Heart left ventricle (tissue), 16 donors: ENCODE measurements at regions not wholly inside any gene's neighbourhood (a gene's known extent, or its start where the extent isn't known, plus 50 kb on each side); places are given as distances from the start of the nearest gene placed in this dataset.
A peak's percentile ranks its signal among the peaks of the same experiment; 100 is the strongest.

Experiments
- ATAC-seq, 4 donors: fragments of 200-7000 bp; cut with Tn5 transposase; one replicate each; pipeline ENCODE4 v1.9.1; 2020 to 2022; ENCODE audit warnings: moderate library complexity in 4 of 4, mild to moderate bottlenecking in 3 of 4, moderate number of reproducible peaks in 1 of 4
- DNase-seq, 5 donors: peaks; one replicate each; pipeline ENCODE4 v3.0.0-alpha.2; 2020
- H3K27ac ChIP-seq, 12 donors: fragments of 200-600 bp; sonication (generic) in 4 of 12; one replicate each; pipeline versions ENCODE4 v1.5.0 to v1.8.0; 2016 to 2022; ENCODE audit warnings: mild to moderate bottlenecking in 2 of 12
- H3K27me3 ChIP-seq, 9 donors: fragments of 200-600 bp; sonication (generic) in 2 of 9; one replicate each; pipeline versions ENCODE4 v1.5.1 to v1.8.0; 2016 to 2022; ENCODE audit warnings: mild to moderate bottlenecking in 3 of 9
- H3K36me3 ChIP-seq, 9 donors: fragments of 200-600 bp; sonication (generic) in 2 of 9; one replicate each; pipeline versions ENCODE4 v1.5.0 to v1.8.0; 2018 to 2022; ENCODE audit warnings: mild to moderate bottlenecking in 2 of 9
- H3K4me1 ChIP-seq, 12 donors: fragments of 200-600 bp; sonication (generic) in 4 of 12; one replicate each; pipeline versions ENCODE4 v1.5.0 to v1.8.0; 2016 to 2022; ENCODE audit warnings: mild to moderate bottlenecking in 3 of 12
- H3K4me3 ChIP-seq, 12 donors: fragments of 200-600 bp; sonication (generic) in 4 of 12; one replicate each; pipeline versions ENCODE4 v1.5.0 to v1.8.0; 2017 to 2022; ENCODE audit warnings: mild to moderate bottlenecking in 9 of 12, moderate library complexity in 4 of 12
- H3K9me3 ChIP-seq, 12 donors: fragments of 200-600 bp; sonication (generic) in 4 of 12; one replicate each; pipeline versions ENCODE4 v1.5.0 to v1.8.0; 2016 to 2022; ENCODE audit warnings: mild to moderate bottlenecking in 1 of 12
- CTCF ChIP-seq, 12 donors: fragments of 200-600 bp; sonication (generic) in 4 of 12; IDR thresholded peaks; one replicate each; pipeline versions ENCODE4 v1.5.0 to v1.8.0; 2018 to 2022; ENCODE audit warnings: antibody characterized with exemption in 12 of 12, mild to moderate bottlenecking in 5 of 12
- POLR2A ChIP-seq, 2 donors: fragments of 450-650 bp; IDR thresholded peaks; one replicate each; pipeline ENCODE4 v1.6.1; 2017; ENCODE audit warnings: antibody characterized with exemption in 2 of 2, mild to moderate bottlenecking in 2 of 2, moderate library complexity in 2 of 2
- WGBS, 4 donors: extraction: QIAGEN DNeasy Blood & Tissue Kit in 2 of 4; methylation state at CpG; one replicate each; pipeline versions ENCODE4 v1.1.5 to v1.1.7; 2013 to 2018; 5-methylcytosine and 5-hydroxymethylcytosine counted together
- intact Hi-C, 10 donors: fragments of 100-400 bp; cut with DNase I; formaldehyde crosslinking; loops; one replicate each; pipeline versions ENCODE4 v1.11.1 to v1.14.2; 2022
- donor health status: ischemic (EF 13 %, LVEDD 7.1; RV severe dilation, severe dysfunction).
- donor health status: healthy with polysubstance abuse.
- donor health status: DM: no; HTN: yes; CAD: no.
- donor health status: DM: no; HTN: no; CAD: no.
- donor health status: ischemic (EF 25% LVEDD 6.9; RV normal size, moderate dysfunction).
- donor health status: ischemic (EF 25% LVEDD 5.7; RV mildly dilated, moderate dysfunction).
- donor health status: healthy.
- donor health status: DM: yes; HTN: yes; CAD: no.
- donor health status: ischemic (EF 35%, LVEDD 5.7; RV mildly dilated, moderate dysfunction).
- donor health status: nonischemic (EF 11% LVEDD 7.7; RV severe dilation, severe dysfunction).
- donor health status: DM: yes; HTN: yes; CAD: no.
- donor health status: PGD.
- donor health status: ischemic (EF 29% LVEDD 5.4; RV normal size, mild dysfunction).
- donor health status: nonischemic (EF 23%, LVEDD 6.1; RV moderate dilation, normal function).

- intact Hi-C loops = loop anchor here in 1 of 10 donors (10.0 kb wide), 1 partner anchor 184 kb away; no protein-coding TSS in a partner anchor
- TF ChIP-seq POLR2A (IDR thresholded peaks at IDR 0.05) (no peak), CTCF (IDR thresholded peaks at IDR 0.05) (no peak)
- H3K4me3 ChIP-seq = no peak overlapping the region
- no peaks in the 10 kb centered on the region for H3K27me3 ChIP-seq
- H3K27ac ChIP-seq = peak overlapping the region; percentile 44 to 86 (median 66)
- peaks cover 0 to 8% (median 0%) of the 10 kb centered on the region in 12 donors for H3K9me3 ChIP-seq
- H3K4me1 ChIP-seq = peaks cover 6 to 33% (median 21%) of the 10 kb centered on the region in 12 donors
- ATAC-seq = peak; percentile 89 to 94 (median 92)
- H3K36me3 ChIP-seq = no peaks in the 10 kb centered on the region
- WGBS, 4 donors = 21 to 34% (median 26%) methylated on average over 5 of the region's 5 CpGs
- peak in 2 of 5 donors; percentile 14 to 30 for DNase-seq
Observed at GRCh38 chr2:41598161-41598894, 449.5 kb upstream of the PKDCC start.

GRCh38 chr2:41600460-41600859, 447.4 kb upstream of the PKDCC start:
- Histone ChIP-seq H3K27ac (no peak overlapping the region), H3K4me3 (no peak overlapping the region), H3K9me3 (peaks cover 0 to 8% (median 0%) of the 10 kb centered on the region in 12 donors), H3K36me3 (no peaks in the 10 kb centered on the region), H3K27me3 (no peaks in the 10 kb centered on the region), H3K4me1 (peaks cover 6 to 33% (median 21%) of the 10 kb centered on the region in 12 donors)
- TF ChIP-seq POLR2A (IDR thresholded peaks at IDR 0.05) = no peak
- no peak for TF ChIP-seq CTCF (IDR thresholded peaks at IDR 0.05)
- intact Hi-C loops = no loop called here
- no peak for ATAC-seq
- DNase-seq = no peak

DNA sequence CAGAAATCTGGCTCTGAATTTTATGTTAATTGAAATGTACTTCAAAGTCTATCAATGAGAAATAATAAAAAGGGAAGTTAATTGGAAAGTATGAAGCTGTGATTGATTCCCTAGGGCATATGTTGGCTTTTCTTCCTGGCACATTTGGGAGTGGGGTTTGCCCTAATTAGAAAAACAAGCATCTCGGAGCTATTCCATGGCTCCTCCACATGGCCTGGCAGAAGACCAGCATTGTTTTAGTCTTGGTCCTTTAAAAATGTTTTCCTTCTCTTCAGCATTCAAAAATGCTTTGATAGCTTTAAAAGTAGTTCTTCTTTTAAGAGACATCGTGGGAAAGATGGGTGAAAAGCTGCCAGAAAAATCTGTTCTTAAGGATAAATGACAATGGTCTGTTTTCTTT, 445.5 kb upstream of the PKDCC start:
- Histone ChIP-seq H3K4me1 (peaks cover 6 to 29% (median 18%) of the 10 kb centered on the region in 12 donors), H3K27me3 (no peaks in the 10 kb centered on the region), H3K9me3 (peaks cover 0 to 8% (median 0%) of the 10 kb centered on the region in 12 donors), H3K27ac (no peak overlapping the region), H3K36me3 (no peaks in the 10 kb centered on the region), H3K4me3 (no peak overlapping the region)
- ATAC-seq = no peak
- 37 to 55% (median 48%) methylated on average over 2 of the region's 2 CpGs for WGBS, 4 donors
- intact Hi-C loops = no loop called here
- peak in 2 of 5 donors; percentile 18 to 29 for DNase-seq
- TF ChIP-seq POLR2A (IDR thresholded peaks at IDR 0.05) (no peak), CTCF (IDR thresholded peaks at IDR 0.05) (peak in 1 of 12 donors; percentile 3)

- Histone ChIP-seq H3K4me1 (peaks cover 0 to 9% (median 0%) of the 10 kb centered on the region in 12 donors), H3K36me3 (no peaks in the 10 kb centered on the region), H3K27me3 (no peaks in the 10 kb centered on the region), H3K27ac (no peak overlapping the region), H3K9me3 (peaks cover 0 to 5% (median 0%) of the 10 kb centered on the region in 12 donors), H3K4me3 (no peak overlapping the region)
- 92 to 97% (median 96%) methylated on average over 1 of the region's 1 CpG for WGBS, 4 donors
- DNase-seq (no peak), ATAC-seq (no peak)
- intact Hi-C loops = no loop called here
- TF ChIP-seq POLR2A (IDR thresholded peaks at IDR 0.05) = no peak
- no peak for TF ChIP-seq CTCF (IDR thresholded peaks at IDR 0.05)
Observed at GRCh38 chr2:41605311-41605710, 442.5 kb upstream of the PKDCC start.
